Lower leg skin (tissue), 3 donors: ENCODE measurements at regions not wholly inside any gene's neighbourhood (a gene's known extent, or its start where the extent isn't known, plus 50 kb on each side); places are given as distances from the start of the nearest gene placed in this dataset.

ENCODE experiments used
- POLR2A ChIP-seq, 2 donors: fragments of 450-650 bp; IDR thresholded peaks; one replicate each; pipeline ENCODE4 v1.6.1; 2016 to 2017; ENCODE audit warnings: antibody characterized with exemption in 2 of 2, mild to moderate bottlenecking in 1 of 2, moderate library complexity in 1 of 2
- TF ChIP-seq, protein P1 (sequence below), 3 donors: fragments of 450-650 bp; IDR thresholded peaks; one replicate each; pipeline ENCODE4 v1.5.1; 2016; ENCODE audit warnings: antibody characterized with exemption in 3 of 3, mild to moderate bottlenecking in 3 of 3, moderate library complexity in 2 of 3

DNA sequence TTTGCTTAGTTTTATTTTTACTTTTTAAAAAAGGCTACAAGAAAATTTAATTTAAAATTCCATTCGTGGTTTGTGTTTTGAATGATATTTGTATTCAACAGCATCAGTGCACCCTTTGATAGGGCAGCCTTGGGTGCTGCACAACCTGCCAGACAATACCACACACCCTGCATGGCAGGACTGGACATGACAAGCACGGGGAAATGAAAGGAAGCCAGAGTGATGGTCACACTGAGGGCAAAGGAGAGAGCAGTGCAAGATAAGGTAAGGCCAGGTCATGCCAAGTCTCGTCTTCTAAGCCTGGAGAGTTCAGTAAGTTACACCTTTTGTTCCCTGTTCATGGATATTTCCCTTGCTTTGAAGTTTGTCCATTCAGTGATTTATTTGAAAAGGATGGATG is 103.0 kb downstream of the ALDH8A1 start:
- TF ChIP-seq POLR2A (IDR thresholded peaks at IDR 0.05), result no peak
- TF ChIP-seq, protein P1, sequence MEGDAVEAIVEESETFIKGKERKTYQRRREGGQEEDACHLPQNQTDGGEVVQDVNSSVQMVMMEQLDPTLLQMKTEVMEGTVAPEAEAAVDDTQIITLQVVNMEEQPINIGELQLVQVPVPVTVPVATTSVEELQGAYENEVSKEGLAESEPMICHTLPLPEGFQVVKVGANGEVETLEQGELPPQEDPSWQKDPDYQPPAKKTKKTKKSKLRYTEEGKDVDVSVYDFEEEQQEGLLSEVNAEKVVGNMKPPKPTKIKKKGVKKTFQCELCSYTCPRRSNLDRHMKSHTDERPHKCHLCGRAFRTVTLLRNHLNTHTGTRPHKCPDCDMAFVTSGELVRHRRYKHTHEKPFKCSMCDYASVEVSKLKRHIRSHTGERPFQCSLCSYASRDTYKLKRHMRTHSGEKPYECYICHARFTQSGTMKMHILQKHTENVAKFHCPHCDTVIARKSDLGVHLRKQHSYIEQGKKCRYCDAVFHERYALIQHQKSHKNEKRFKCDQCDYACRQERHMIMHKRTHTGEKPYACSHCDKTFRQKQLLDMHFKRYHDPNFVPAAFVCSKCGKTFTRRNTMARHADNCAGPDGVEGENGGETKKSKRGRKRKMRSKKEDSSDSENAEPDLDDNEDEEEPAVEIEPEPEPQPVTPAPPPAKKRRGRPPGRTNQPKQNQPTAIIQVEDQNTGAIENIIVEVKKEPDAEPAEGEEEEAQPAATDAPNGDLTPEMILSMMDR (IDR thresholded peaks at IDR 0.05), result no peak
